ENCODE measurements at regions not wholly inside any gene's neighbourhood (a gene's known extent, or its start where the extent isn't known, plus 50 kb on each side); places are given as distances from the start of the nearest gene placed in this dataset.
"Not testable (repeated sequence)": the region's sequence is repeated elsewhere in the genome, so short reads cannot be mapped to it uniquely, and the experiment has no call there.

DNA sequence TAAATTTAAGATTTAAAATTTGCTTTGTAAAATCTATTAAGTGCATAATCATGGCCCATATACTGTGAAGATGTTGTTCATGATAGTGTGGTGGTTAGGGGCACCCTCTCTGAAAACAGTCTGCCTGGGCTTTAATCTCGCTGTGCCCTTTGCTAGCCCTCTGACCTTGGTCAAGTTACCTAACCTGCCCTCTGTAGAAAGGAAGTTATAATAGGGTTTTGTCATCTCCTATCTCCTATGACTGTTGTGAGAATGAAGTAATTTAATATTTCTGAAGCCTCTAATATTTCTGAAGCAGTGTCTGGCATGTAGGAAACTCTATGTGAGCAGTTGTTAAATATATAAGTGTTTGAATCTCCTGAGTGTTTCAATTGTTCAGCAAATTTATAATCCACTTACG, 116.6 kb upstream of the IVNS1ABP start:
- ATAC-seq (ENCODE audit: poor library complexity) (no peak), DNase-seq (no peak)
- intact Hi-C loops (cut with DNase I), result no loop called here

GRCh38 chr1:185432948-185433347, 115.9 kb upstream of the IVNS1ABP start:
- no peak for ATAC-seq (ENCODE audit: poor library complexity)
- intact Hi-C loops (cut with DNase I), result no loop called here
- DNase-seq, result no peak

GRCh38 chr1:185431612-185432011, 114.6 kb upstream of the IVNS1ABP start:
- DNase-seq, result no peak
- no peak for ATAC-seq (ENCODE audit: poor library complexity)
- intact Hi-C loops (cut with DNase I), result no loop called here

GRCh38 chr1:185429668-185430067, 112.6 kb upstream of the IVNS1ABP start:
- intact Hi-C loops (cut with DNase I); ATAC-seq (ENCODE audit: poor library complexity); DNase-seq: not testable (repeated sequence)

GRCh38 chr1:185427776-185428175, 110.7 kb upstream of the IVNS1ABP start:
- DNase-seq (no peak), ATAC-seq (ENCODE audit: poor library complexity) (no peak)
- intact Hi-C loops (cut with DNase I), result no loop called here

DNA sequence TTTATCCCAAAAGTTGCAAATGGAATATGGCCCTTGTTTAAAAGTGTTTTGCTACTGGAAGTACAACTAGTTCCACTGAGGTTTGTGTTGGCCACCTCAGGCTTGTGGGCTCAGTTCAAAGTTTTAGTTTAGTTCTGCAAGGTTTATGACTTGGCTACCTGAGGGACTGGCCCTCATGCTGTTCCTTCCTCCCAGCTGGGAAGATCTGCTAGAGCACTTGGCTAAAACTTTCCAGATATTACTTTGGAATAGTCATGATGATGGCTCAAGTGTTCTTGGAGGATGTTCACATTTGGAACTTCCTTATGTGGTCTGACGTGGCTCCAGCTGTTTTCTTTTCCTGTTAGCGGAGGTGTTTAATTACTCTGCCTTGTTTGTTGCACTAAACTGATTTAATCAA, 110.2 kb upstream of the IVNS1ABP start:
- DNase-seq (no peak), ATAC-seq (ENCODE audit: poor library complexity) (peak; percentile 77)
- intact Hi-C loops (cut with DNase I), result no loop called here

- DNase-seq, result no peak
- intact Hi-C loops (cut with DNase I), result no loop called here
Observed at GRCh38 chr1:185426848-185427247, 109.8 kb upstream of the IVNS1ABP start.

GRCh38 chr1:185425163-185425562, 108.1 kb upstream of the IVNS1ABP start:
- DNase-seq (no peak), ATAC-seq (ENCODE audit: poor library complexity) (no peak)
- intact Hi-C loops (cut with DNase I), result no loop called here

More at GRCh38 chr1:185426848-185427247, 109.8 kb upstream of the IVNS1ABP start:
- peak; percentile 88 for ATAC-seq (ENCODE audit: poor library complexity)

- DNase-seq, result no peak
- intact Hi-C loops (cut with DNase I), result no loop called here
- no peak for ATAC-seq (ENCODE audit: poor library complexity)
Observed at GRCh38 chr1:185421485-185422107, 104.6 kb upstream of the IVNS1ABP start.

GRCh38 chr1:185420588-185421081, 103.6 kb upstream of the IVNS1ABP start:
- peak; percentile 38 for ATAC-seq (ENCODE audit: poor library complexity)
- no peak for DNase-seq
- intact Hi-C loops (cut with DNase I), result no loop called here

GRCh38 chr1:185419718-185420117, 102.7 kb upstream of the IVNS1ABP start:
- DNase-seq (no peak), ATAC-seq (ENCODE audit: poor library complexity) (no peak)
- intact Hi-C loops (cut with DNase I), result no loop called here

DNA sequence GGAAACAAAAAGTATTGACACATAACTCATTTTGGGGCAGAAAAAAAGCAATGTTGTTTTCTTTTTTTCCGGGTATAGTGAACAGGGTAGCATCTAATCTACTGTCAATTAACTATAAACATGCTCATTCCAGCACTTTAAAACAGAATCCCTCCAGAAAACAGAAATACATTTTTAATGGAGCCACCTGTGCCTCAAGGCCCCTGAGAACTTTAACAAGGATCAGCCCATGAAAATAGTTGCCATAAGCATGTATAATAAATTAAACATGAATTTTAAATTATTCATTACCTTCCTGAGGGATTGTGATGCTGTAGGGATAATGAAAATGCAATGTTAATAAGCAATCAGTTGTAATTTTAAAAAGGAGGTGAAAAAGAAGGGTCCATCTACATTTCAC, 101.4 kb upstream of the IVNS1ABP start:
- DNase-seq (no peak), ATAC-seq (ENCODE audit: poor library complexity) (no peak)
- intact Hi-C loops (cut with DNase I), result no loop called here

DNA sequence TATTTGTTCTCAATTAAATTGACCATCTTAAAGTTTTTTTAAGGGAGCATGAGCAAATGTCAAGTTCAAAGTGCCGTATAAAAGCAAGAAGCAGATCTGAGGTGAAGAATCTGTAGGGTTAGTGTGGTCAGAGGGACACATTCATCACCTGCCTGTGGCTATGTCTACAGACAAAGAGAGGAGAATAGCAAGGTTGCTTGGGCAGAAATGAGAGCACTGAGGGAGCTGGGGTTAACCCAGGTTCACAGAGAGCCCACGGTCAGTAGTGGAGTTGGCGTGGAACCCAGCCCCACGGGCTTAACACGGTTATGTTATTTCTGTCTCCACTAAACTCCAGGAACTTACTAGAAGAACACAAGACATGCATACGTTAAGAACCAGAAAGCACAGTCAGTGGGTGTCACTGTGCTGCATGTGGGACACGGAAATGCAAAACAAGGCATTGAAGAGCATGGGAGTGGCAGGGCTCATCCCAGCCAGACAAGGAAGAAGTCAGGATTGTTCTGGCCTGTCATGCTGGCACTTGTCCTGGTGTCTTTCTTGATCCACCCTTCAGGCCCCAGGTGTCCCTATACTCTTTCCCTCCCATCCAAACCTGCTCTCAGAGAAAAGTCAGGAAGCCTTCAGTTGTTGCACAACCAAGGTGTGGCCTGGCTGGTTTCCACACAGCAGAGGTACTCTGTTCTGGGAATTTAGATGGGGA, 95.5 kb upstream of the IVNS1ABP start:
- intact Hi-C loops (cut with DNase I), result no loop called here
- DNase-seq, result no peak
- ATAC-seq (ENCODE audit: poor library complexity), result no peak

GRCh38 chr1:185409763-185410528, 92.9 kb upstream of the IVNS1ABP start:
- DNase-seq, result no peak
- intact Hi-C loops (cut with DNase I), result no loop called here
- no peak for ATAC-seq (ENCODE audit: poor library complexity)

- intact Hi-C loops (cut with DNase I), result no loop called here
- DNase-seq (no peak), ATAC-seq (ENCODE audit: poor library complexity) (no peak)
Observed at GRCh38 chr1:185409345-185409744, 92.3 kb upstream of the IVNS1ABP start.

DNA sequence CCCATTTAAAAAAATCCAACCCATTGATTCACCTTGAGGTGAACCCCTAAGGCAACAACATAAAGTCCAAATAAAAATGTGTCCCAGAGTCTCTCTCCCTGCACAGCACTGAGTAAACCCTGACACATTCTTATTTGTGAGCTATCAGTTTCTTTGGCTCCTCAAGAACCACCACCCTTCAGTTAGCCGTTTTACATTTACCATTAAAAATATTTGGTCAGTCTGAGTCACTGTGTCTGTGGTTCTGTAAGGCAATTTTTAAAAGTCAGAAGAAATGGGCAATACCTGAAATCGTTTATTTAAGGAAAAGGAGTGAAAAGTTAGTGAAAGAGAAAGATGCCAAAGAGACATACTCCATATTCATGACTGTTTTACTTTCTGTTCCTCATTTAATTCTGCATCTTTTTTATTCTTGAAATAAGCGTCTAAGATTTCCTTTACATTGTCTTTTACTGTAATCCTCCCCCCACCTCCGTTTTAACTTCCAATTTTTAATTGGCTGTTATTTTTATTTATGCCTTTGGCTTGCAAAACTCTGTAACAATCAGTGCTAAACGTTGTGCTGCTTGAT, 91.7 kb upstream of the IVNS1ABP start:
- DNase-seq, result no peak
- intact Hi-C loops (cut with DNase I), result no loop called here
- ATAC-seq (ENCODE audit: poor library complexity), result no peak

DNA sequence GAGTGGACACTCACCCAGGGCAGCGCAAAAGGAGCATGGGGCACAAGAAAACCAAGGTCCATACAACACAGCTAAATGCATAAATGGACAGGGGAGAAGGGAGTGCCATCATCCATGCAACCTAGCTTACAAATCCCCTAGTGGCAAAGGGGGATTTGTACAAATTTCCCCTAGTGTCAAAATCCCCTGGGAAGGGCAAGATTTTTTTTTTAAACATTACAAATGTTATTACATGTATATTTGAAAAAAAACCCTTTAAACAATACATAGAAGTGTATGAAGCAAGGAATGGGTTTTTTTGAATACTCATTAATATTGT, 89.6 kb upstream of the IVNS1ABP start:
- intact Hi-C loops (cut with DNase I), result no loop called here
- no peak for DNase-seq
- no peak for ATAC-seq (ENCODE audit: poor library complexity)

DNA sequence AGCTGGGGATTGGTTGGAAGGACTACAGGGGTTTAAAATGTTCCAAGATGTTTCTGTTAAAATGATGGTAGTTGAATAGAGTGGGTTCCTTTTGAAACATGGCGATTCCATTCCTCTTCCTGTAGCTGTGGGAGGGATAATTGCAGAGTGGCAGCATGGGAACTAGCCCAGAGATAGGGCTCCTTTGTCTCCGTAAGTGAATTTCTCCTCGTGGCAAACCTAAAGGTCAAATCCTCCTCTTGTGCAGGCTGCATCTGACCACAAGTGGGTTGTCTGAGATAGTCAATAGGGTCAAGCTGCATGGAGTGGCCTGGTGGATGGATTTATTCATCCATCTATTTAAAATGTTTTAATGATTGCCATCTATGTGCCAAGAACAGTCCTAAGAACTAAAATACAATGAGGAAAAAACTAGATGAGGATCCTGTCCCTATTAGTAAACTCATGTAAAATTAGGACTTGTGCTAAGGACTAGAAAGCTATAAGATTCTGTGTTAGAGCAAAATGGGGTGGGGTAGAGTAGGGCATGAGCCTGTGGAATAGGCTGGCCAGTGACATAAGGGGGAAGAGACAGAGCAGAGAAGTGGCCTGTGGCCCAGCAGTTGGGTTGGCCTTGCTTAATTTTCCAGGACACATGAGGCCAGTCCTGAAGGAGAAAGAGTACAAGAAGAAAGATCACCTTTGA, 89.1 kb upstream of the IVNS1ABP start:
- intact Hi-C loops (cut with DNase I), result no loop called here
- no peak for ATAC-seq (ENCODE audit: poor library complexity)
- no peak for DNase-seq
